T-cell (primary cell): ENCODE measurements at regions not wholly inside any gene's neighbourhood (a gene's known extent, or its start where the extent isn't known, plus 50 kb on each side); places are given as distances from the start of the nearest gene placed in this dataset.
A peak's percentile ranks its signal among the peaks of the same experiment; 100 is the strongest.

Experiments
- ATAC-seq, 4 experiments: fragments of 200-7000 bp in 3 of 4; fragments of 150-1000 bp in 1 of 4; cut with Tn5 transposase; replicated peaks in 1 of 4; 1 replicate in 3 of 4; 2 replicates in 1 of 4; pipeline ENCODE4 v1.10.0; 2021; ENCODE audit warnings: moderate library complexity in 3 of 4, mild to moderate bottlenecking in 2 of 4, moderate number of reproducible peaks in 1 of 4
- CTCF ChIA-PET, 2 donors: fragments of 300-600 bp; sonication (Branson Sonifier 250); formaldehyde crosslinking; loops; one replicate each; lab custom pipeline; 2022; ENCODE audit warnings: antibody characterized with exemption in 2 of 2; lab: Charles Lee
- POLR2A ChIA-PET, 2 donors: fragments of 300-600 bp; sonication (Branson Sonifier 250); formaldehyde crosslinking; loops; one replicate each; lab custom pipeline; 2022; ENCODE audit warnings: antibody characterized with exemption in 2 of 2; lab: Charles Lee
- DNase-seq, 35 experiments: peaks; one replicate each; pipeline versions ENCODE4 v3.0.0 to v3.0.0-alpha.2; 2013 to 2023
- H3K27ac ChIP-seq: one replicate; pipeline ENCODE4 v1.5.1; 2013; ENCODE audit warnings: low read length
- H3K27me3 ChIP-seq, 2 experiments: replicated peaks in 1 of 2; 1 replicate in 1 of 2; 2 replicates in 1 of 2; pipeline versions ENCODE4 v1.6.1 to v1.7.0; 2013; ENCODE audit warnings: low read length in 1 of 2, mixed read lengths in 1 of 2; ENCODE audit not compliant: control insufficient read depth in 2 of 2, insufficient read depth in 2 of 2; ENCODE audit errors: extremely low read depth in 1 of 2
- H3K36me3 ChIP-seq, 2 donors: 1 replicate in 1 of 2; 2 replicates in 1 of 2; pipeline versions ENCODE4 v1.6.1 to v1.7.0; 2013; ENCODE audit warnings: low read length in 1 of 2; ENCODE audit not compliant: control insufficient read depth in 2 of 2, insufficient read depth in 1 of 2; ENCODE audit errors: extremely low read depth in 1 of 2
- H3K4me1 ChIP-seq, 2 experiments: 1 replicate in 1 of 2; 2 replicates in 1 of 2; pipeline versions ENCODE4 v1.6.1 to v1.7.0; 2013; ENCODE audit warnings: low read length in 2 of 2, mixed read lengths in 1 of 2; ENCODE audit not compliant: insufficient read depth in 2 of 2, control insufficient read depth in 1 of 2; ENCODE audit errors: extremely low read depth in 1 of 2
- H3K4me3 ChIP-seq, 2 donors: 1 replicate in 1 of 2; 2 replicates in 1 of 2; pipeline versions ENCODE4 v1.5.1 to v1.7.0; 2013; ENCODE audit warnings: mild to moderate bottlenecking in 2 of 2, low read length in 1 of 2, moderate library complexity in 1 of 2; ENCODE audit not compliant: control insufficient read depth in 1 of 2; ENCODE audit errors: extremely low read depth in 1 of 2
- H3K9me3 ChIP-seq: 2 replicates; pipeline ENCODE4 v1.7.0; 2013
- H3K27ac Mint-ChIP-seq, 2 donors: one replicate each; pipeline ENCODE4 v1.8.0; 2020 to 2021; ENCODE audit warnings: mild to moderate bottlenecking in 2 of 2, mixed read lengths in 2 of 2
- H3K27me3 Mint-ChIP-seq, 2 donors: one replicate each; pipeline ENCODE4 v1.8.0; 2021 to 2022; ENCODE audit warnings: mixed read lengths in 2 of 2
- H3K36me3 Mint-ChIP-seq: one replicate; pipeline ENCODE4 v1.8.0; 2021; ENCODE audit warnings: mixed read lengths
- H3K4me1 Mint-ChIP-seq, 3 donors: one replicate each; pipeline ENCODE4 v1.8.0; 2020 to 2022; ENCODE audit warnings: mixed read lengths in 3 of 3, mild to moderate bottlenecking in 1 of 3
- H3K4me3 Mint-ChIP-seq, 3 donors: one replicate each; pipeline ENCODE4 v1.8.0; 2020 to 2022; ENCODE audit warnings: mild to moderate bottlenecking in 3 of 3, mixed read lengths in 3 of 3, moderate library complexity in 3 of 3
- H3K9me3 Mint-ChIP-seq, 3 donors: one replicate each; pipeline ENCODE4 v1.8.0; 2020 to 2022; ENCODE audit warnings: mixed read lengths in 3 of 3
- WGBS: methylation state at CpG from one replicate; pipeline ENCODE4 v1.1.5; 2013; ENCODE audit warnings: missing lambda C conversion rate; ENCODE audit not compliant: insufficient coverage; 5-methylcytosine and 5-hydroxymethylcytosine counted together

DNA sequence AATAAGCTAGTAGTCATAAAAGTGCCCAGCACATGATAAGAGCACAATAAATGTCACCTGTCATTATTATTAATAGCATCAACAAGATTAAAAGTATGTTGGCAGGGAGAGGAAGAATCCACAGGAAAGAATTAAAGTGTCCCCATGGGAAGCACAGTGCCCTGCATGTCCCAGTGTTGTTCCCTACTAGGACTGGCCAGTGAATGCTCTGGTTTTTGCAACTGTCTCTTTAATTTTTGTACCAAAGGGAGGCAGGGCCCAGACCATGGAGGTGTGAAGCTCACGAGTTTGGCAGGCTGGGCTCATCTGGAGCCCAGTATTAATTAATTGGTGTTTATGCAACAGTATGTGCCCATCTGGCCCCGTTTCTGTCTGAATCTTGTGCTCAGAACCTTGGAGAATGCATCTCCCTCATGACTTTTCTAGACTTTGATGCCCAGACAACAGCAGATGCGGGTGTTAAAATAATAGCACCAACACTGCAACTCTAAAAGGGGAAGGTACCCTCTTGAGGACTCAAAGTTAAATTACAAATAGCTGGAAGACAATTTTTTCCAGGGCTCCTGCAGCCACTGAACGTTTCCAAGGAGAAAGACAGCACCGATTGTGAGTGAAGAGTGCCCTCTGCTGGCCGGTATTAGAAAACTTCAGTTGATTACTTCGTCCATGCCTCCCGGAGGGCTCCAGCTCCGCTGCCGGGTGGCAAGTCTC lies 71.9 kb upstream of the SPATA12 start:
- Histone ChIP-seq H3K36me3 (no peaks in the 10 kb centered on the region), H3K4me1 (peaks cover 0 to 19% of the 10 kb centered on the region in 2 experiments), H3K9me3 (no peaks in the 10 kb centered on the region), H3K27ac (no peak overlapping the region), H3K27me3 (peaks cover 0 to 13% of the 10 kb centered on the region in 2 experiments), H3K4me3 (no peak overlapping the region)
- peak; percentile 11 to 88 (median 58) for DNase-seq
- Mint-ChIP-seq H3K27ac (no peak overlapping the region), H3K9me3 (no peaks in the 10 kb centered on the region), H3K4me1 (peaks cover 14 to 19% (median 16%) of the 10 kb centered on the region in 3 donors), H3K4me3 (no peak overlapping the region), H3K36me3 (no peaks in the 10 kb centered on the region), H3K27me3 (peaks cover 3 to 17% of the 10 kb centered on the region in 2 donors)
- WGBS, result 60% methylated on average over 1 of the region's 10 CpGs
- ChIA-PET POLR2A (interaction anchor here (0.6 to 0.8 kb wide), 4 partner anchors 185 to 308 kb away, joined by 3 to 5 read pairs (median 4); no protein-coding TSS in a partner anchor), CTCF (interaction anchor here (0.5 to 4.7 kb wide), 39 partner anchors 8 to 648 kb away, joined by 3 to 51 read pairs (median 4); partner anchors contain the start of gene ARHGEF3 (in 1 of the 2))
- ATAC-seq, result peak; percentile 53 to 76 (median 70)

- CTCF ChIA-PET, result interaction anchor here (0.6 to 4.7 kb wide), 17 partner anchors 9 to 919 kb away, joined by 3 to 51 read pairs (median 4); no protein-coding TSS in a partner anchor
- ATAC-seq, result no peak
- POLR2A ChIA-PET, result interaction anchor here (0.5 to 0.7 kb wide), 5 partner anchors 176 to 297 kb away, joined by 3 to 10 read pairs (median 3); partner anchors contain the start of gene ARHGEF3 (in 1 of the 2)
- H3K27me3 Mint-ChIP-seq, result peaks cover 3 to 17% of the 10 kb centered on the region in 2 donors
- no peaks in the 10 kb centered on the region for H3K9me3 Mint-ChIP-seq
- peaks cover 0 to 19% of the 10 kb centered on the region in 2 experiments for H3K4me1 ChIP-seq
- H3K27ac ChIP-seq, result no peak overlapping the region
- no peak overlapping the region for H3K4me3 ChIP-seq
- H3K27me3 ChIP-seq, result peaks cover 0 to 13% of the 10 kb centered on the region in 2 experiments
- H3K36me3 Mint-ChIP-seq, result no peaks in the 10 kb centered on the region
- no peak overlapping the region for H3K4me3 Mint-ChIP-seq
- H3K4me1 Mint-ChIP-seq, result peaks cover 14 to 19% (median 16%) of the 10 kb centered on the region in 3 donors
- WGBS, result 79% methylated on average over 2 of the region's 6 CpGs
- peak overlapping the region; percentile 61 to 63 for H3K27ac Mint-ChIP-seq
- H3K9me3 ChIP-seq, result no peaks in the 10 kb centered on the region
- no peaks in the 10 kb centered on the region for H3K36me3 ChIP-seq
- DNase-seq, result peak in 3 of 35 experiments; percentile 5 to 18 (median 17)
These were observed 73.1 kb upstream of the SPATA12 start for GRCh38 chr3:56987238-56987895.

DNA sequence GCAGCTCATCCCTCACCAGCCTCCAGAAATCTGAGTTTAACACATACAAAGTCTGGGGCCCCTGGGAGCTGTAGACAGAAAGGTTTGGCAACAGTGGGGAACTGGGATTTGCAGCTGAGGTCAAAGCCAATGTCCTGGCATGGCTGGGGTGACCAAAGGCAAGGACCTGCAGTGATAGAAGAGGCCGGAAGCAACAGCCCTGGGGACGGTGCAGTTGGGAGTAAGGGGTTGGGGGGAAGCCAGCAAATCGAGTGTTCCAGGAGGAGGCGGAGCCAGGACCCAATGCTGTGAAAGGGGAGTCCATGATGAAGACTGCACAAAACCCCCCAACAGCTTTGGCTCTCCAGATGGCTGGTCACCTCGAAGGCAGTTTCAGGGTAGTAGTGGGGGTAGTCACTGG lies 74.1 kb upstream of the SPATA12 start:
- no peak for DNase-seq
- Histone ChIP-seq H3K27me3 (peaks cover 0 to 13% of the 10 kb centered on the region in 2 experiments), H3K27ac (no peak overlapping the region), H3K36me3 (no peaks in the 10 kb centered on the region), H3K4me3 (no peak overlapping the region), H3K9me3 (no peaks in the 10 kb centered on the region), H3K4me1 (peaks cover 0 to 19% of the 10 kb centered on the region in 2 experiments)
- ATAC-seq, result peak in 1 of 4 experiments; percentile 13
- Mint-ChIP-seq H3K9me3 (no peaks in the 10 kb centered on the region), H3K27ac (peak overlapping the region; percentile 19 to 71), H3K4me1 (peaks cover 14 to 19% (median 16%) of the 10 kb centered on the region in 3 donors), H3K36me3 (no peaks in the 10 kb centered on the region), H3K4me3 (no peak overlapping the region), H3K27me3 (peaks cover 3 to 17% of the 10 kb centered on the region in 2 donors)
- ChIA-PET CTCF (interaction anchor here (0.7 to 4.7 kb wide), 11 partner anchors 10 to 285 kb away, joined by 3 to 42 read pairs (median 5); no protein-coding TSS in a partner anchor), POLR2A (interaction anchor here in 1 of 2 donors (0.7 to 0.9 kb wide), 2 partner anchors 13 to 175 kb away, joined by 3 to 4 read pairs; no protein-coding TSS in a partner anchor)
- WGBS, result 40% methylated on average over 1 of the region's 5 CpGs

GRCh38 chr3:56985878-56986277 lies 74.6 kb upstream of the SPATA12 start:
- Histone ChIP-seq H3K27ac (no peak overlapping the region), H3K36me3 (no peaks in the 10 kb centered on the region), H3K27me3 (peaks cover 0 to 13% of the 10 kb centered on the region in 2 experiments), H3K4me3 (no peak overlapping the region), H3K4me1 (peaks cover 0 to 19% of the 10 kb centered on the region in 2 experiments), H3K9me3 (no peaks in the 10 kb centered on the region)
- Mint-ChIP-seq H3K27me3 (peaks cover 0 to 13% of the 10 kb centered on the region in 2 donors), H3K9me3 (no peaks in the 10 kb centered on the region), H3K4me1 (peaks cover 16 to 22% (median 18%) of the 10 kb centered on the region in 3 donors), H3K4me3 (no peak overlapping the region), H3K36me3 (no peaks in the 10 kb centered on the region), H3K27ac (peak overlapping the region; percentile 19 to 71)
- POLR2A ChIA-PET, result interaction anchor here in 1 of 2 donors (0.9 kb wide), 1 partner anchor 12 kb away, joined by 4 read pairs; no protein-coding TSS in a partner anchor
- ATAC-seq (peak in 3 of 4 experiments; percentile 17 to 51 (median 46)), DNase-seq (no peak)
- WGBS, result no CpG with 5 or more reads among the region's 2 CpGs
- CTCF ChIA-PET, result interaction anchor here (0.7 to 1.4 kb wide), 3 partner anchors 97 to 284 kb away, joined by 3 to 5 read pairs (median 3); no protein-coding TSS in a partner anchor

GRCh38 chr3:56985460-56985859 lies 75.0 kb upstream of the SPATA12 start:
- peaks cover 0 to 12% of the 10 kb centered on the region in 2 donors for H3K27me3 Mint-ChIP-seq
- Histone ChIP-seq H3K4me1 (peaks cover 0 to 19% of the 10 kb centered on the region in 2 experiments), H3K27ac (no peak overlapping the region), H3K4me3 (no peak overlapping the region), H3K36me3 (no peaks in the 10 kb centered on the region), H3K27me3 (peaks cover 0 to 13% of the 10 kb centered on the region in 2 experiments), H3K9me3 (no peaks in the 10 kb centered on the region)
- ChIA-PET CTCF (no interaction called here), POLR2A (interaction anchor here in 1 of 2 donors (0.9 kb wide), 1 partner anchor 12 kb away, joined by 4 read pairs; no protein-coding TSS in a partner anchor)
- peak overlapping the region; percentile 19 to 71 for H3K27ac Mint-ChIP-seq
- 90% methylated on average over 6 of the region's 9 CpGs for WGBS
- no peak for DNase-seq
- no peak for ATAC-seq
- H3K36me3 Mint-ChIP-seq, result no peaks in the 10 kb centered on the region
- no peak overlapping the region for H3K4me3 Mint-ChIP-seq
- H3K9me3 Mint-ChIP-seq, result no peaks in the 10 kb centered on the region
- H3K4me1 Mint-ChIP-seq, result peaks cover 16 to 27% (median 22%) of the 10 kb centered on the region in 3 donors
